PFSK-1 (cell line): ENCODE measurements at regions not wholly inside any gene's neighbourhood (a gene's known extent, or its start where the extent isn't known, plus 50 kb on each side); places are given as distances from the start of the nearest gene placed in this dataset.

ENCODE experiments used
- FOXP2 ChIP-seq: optimal IDR thresholded peaks from 2 replicates; pipeline ENCODE3; 2011; ENCODE audit warnings: borderline replicate concordance, control low read depth, inconsistent platforms; ENCODE audit not compliant: insufficient read depth; ENCODE audit errors: extremely low read length, extremely low read depth
- POLR2AphosphoS5 ChIP-seq: IDR thresholded peaks from 2 replicates; pipeline ENCODE4 v1.6.1; 2012; ENCODE audit warnings: low read depth, mild to moderate bottlenecking, control low read depth, low read length, moderate library complexity
- SIN3A ChIP-seq: IDR thresholded peaks from 2 replicates; pipeline ENCODE4 v1.6.1; 2012; ENCODE audit warnings: mild to moderate bottlenecking, low read length, moderate library complexity, borderline replicate concordance; ENCODE audit not compliant: insufficient read depth
- TAF1 ChIP-seq: IDR thresholded peaks from 2 replicates; pipeline ENCODE4 v1.6.1; 2012; ENCODE audit warnings: low read length, control low read depth, borderline replicate concordance; ENCODE audit not compliant: insufficient read depth
- TF ChIP-seq, protein P1 (sequence below), 2 experiments: IDR thresholded peaks; 2 replicates each; pipeline versions ENCODE4 v1.6.1 to v1.8.0; 2011 to 2012; ENCODE audit warnings: low read depth in 2 of 2, low read length in 2 of 2, control low read depth in 1 of 2, inconsistent platforms in 1 of 2, mild to moderate bottlenecking in 1 of 2, moderate library complexity in 1 of 2; ENCODE audit not compliant: insufficient read depth in 1 of 2

DNA sequence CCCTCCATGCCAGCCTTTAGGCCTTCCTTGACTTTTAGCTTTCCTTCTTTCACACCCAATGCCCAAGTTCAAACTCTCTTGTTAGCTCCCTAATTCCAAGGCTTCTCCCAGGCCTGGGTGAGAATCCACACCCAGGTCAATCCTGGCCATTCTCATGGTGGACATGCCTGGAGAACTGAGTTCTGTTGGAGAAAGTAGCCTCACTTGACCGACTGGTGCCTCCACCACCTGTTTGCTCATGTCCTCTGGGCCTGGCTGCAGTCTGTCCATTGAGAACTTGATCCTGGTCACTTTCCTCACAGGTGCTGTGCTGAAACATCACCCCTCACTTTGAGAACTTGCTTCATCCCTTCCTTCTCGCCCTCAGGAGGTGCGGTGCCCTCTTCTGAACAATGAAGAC, 189.1 kb upstream of the TWIST2 start:
- TF ChIP-seq SIN3A (no peak), FOXP2 (no peak), TAF1 (no peak), POLR2AphosphoS5 (no peak)
- TF ChIP-seq, protein P1, sequence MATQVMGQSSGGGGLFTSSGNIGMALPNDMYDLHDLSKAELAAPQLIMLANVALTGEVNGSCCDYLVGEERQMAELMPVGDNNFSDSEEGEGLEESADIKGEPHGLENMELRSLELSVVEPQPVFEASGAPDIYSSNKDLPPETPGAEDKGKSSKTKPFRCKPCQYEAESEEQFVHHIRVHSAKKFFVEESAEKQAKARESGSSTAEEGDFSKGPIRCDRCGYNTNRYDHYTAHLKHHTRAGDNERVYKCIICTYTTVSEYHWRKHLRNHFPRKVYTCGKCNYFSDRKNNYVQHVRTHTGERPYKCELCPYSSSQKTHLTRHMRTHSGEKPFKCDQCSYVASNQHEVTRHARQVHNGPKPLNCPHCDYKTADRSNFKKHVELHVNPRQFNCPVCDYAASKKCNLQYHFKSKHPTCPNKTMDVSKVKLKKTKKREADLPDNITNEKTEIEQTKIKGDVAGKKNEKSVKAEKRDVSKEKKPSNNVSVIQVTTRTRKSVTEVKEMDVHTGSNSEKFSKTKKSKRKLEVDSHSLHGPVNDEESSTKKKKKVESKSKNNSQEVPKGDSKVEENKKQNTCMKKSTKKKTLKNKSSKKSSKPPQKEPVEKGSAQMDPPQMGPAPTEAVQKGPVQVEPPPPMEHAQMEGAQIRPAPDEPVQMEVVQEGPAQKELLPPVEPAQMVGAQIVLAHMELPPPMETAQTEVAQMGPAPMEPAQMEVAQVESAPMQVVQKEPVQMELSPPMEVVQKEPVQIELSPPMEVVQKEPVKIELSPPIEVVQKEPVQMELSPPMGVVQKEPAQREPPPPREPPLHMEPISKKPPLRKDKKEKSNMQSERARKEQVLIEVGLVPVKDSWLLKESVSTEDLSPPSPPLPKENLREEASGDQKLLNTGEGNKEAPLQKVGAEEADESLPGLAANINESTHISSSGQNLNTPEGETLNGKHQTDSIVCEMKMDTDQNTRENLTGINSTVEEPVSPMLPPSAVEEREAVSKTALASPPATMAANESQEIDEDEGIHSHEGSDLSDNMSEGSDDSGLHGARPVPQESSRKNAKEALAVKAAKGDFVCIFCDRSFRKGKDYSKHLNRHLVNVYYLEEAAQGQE (IDR thresholded peaks at IDR 0.05; ENCODE audit: insufficient read depth in 1 of 2, low read depth in 2 of 2, low read length in 2 of 2) = no peak

DNA sequence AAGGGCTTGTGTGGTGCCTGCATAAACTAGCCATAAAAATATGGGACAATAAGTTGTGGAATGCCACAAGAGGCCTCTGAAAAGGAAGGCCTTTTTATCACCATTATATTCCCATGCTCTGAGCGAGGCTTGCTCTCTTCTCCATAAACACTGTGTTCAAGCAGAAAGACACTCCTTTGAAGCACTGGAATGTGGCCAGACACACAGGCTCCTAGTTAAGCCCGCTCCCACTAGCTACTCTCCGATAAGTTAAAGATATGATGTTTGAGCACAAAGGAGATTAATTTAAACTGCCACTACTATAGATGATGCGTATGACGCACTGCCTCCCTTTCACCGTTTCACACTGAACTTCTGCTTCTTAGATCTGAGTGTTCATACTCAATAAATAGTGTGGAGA, 188.7 kb upstream of the TWIST2 start:
- TF ChIP-seq SIN3A (no peak), FOXP2 (no peak), POLR2AphosphoS5 (no peak), TAF1 (no peak)
- TF ChIP-seq, protein P1 (IDR thresholded peaks at IDR 0.05; ENCODE audit: insufficient read depth in 1 of 2, low read depth in 2 of 2, low read length in 2 of 2) = no peak

DNA sequence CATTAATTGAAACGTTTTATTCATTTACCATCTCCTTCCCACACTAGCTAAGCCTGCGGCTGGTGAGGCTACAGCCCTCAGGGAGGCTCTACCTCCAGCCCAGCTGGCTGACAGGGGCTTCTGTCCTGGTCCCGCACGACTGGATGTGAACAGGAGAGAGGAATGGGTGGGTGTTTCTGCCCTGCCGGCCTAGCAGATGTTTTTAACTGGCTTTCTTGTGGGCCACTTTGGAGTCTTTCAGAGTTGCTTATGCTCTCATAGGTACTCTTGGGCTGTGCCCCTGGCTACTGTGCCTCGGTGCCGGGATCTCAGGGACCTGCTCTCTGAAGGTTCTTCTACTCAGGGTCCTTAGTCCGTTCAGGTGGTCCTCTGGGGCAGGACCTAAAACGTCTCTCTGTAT, 184.3 kb upstream of the TWIST2 start:
- TF ChIP-seq SIN3A (no peak), TAF1 (no peak), FOXP2 (no peak), POLR2AphosphoS5 (no peak)
- TF ChIP-seq, protein P1 (IDR thresholded peaks at IDR 0.05; ENCODE audit: insufficient read depth in 1 of 2, low read depth in 2 of 2, low read length in 2 of 2) = no peak

DNA sequence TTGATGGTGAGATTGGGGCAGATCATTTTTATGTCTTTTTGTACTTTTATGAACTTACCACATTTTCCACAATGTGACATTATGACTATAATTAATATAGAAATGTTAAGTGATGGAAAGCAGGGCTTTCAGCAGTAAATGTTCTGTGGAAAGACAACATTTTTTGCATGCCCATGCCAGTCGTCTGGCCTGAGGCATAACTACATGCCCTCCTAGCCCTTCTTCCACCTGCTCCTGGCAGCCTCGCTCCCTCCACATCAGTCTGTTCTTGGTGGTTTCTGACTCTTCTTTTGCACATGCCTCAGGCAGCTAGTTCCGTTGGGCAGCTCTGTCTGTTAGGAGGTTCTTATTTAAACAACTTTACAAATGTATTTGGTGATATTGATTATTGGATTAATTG, 182.0 kb upstream of the TWIST2 start:
- TF ChIP-seq POLR2AphosphoS5 (no peak), TAF1 (no peak), FOXP2 (no peak), SIN3A (no peak)
- TF ChIP-seq, protein P1 (IDR thresholded peaks at IDR 0.05; ENCODE audit: insufficient read depth in 1 of 2, low read depth in 2 of 2, low read length in 2 of 2) = no peak

DNA sequence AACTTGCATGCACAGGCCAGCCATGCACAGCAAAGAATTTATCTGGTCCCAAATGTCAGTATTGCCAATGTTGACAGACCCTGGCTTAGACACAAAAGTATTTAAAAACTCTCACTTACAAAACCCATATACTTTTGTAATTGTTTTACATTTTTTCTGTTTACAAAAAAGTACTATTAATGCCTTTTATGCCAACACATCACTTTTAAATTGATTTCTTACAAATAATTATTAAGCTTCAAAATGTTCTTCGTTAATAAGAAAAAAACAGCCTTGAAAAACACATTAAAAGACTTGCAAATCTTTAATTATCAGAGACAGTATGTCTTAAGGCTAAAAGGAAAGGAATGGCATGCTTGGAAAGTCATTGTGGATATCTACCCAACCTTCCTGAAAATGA, 181.3 kb upstream of the TWIST2 start:
- no peak for TF ChIP-seq FOXP2
